GM12873 (cell line): ENCODE measurements at regions not wholly inside any gene's neighbourhood (a gene's known extent, or its start where the extent isn't known, plus 50 kb on each side); places are given as distances from the start of the nearest gene placed in this dataset.

Source experiments
- TF ChIP-seq, protein P1 (sequence below): IDR thresholded peaks from 2 replicates; pipeline ENCODE4 v1.5.1; 2012; ENCODE audit warnings: low read depth, mild to moderate bottlenecking, moderate library complexity, low read length, control low read depth; ENCODE audit not compliant: insufficient read depth; ENCODE audit errors: missing control alignments

DNA sequence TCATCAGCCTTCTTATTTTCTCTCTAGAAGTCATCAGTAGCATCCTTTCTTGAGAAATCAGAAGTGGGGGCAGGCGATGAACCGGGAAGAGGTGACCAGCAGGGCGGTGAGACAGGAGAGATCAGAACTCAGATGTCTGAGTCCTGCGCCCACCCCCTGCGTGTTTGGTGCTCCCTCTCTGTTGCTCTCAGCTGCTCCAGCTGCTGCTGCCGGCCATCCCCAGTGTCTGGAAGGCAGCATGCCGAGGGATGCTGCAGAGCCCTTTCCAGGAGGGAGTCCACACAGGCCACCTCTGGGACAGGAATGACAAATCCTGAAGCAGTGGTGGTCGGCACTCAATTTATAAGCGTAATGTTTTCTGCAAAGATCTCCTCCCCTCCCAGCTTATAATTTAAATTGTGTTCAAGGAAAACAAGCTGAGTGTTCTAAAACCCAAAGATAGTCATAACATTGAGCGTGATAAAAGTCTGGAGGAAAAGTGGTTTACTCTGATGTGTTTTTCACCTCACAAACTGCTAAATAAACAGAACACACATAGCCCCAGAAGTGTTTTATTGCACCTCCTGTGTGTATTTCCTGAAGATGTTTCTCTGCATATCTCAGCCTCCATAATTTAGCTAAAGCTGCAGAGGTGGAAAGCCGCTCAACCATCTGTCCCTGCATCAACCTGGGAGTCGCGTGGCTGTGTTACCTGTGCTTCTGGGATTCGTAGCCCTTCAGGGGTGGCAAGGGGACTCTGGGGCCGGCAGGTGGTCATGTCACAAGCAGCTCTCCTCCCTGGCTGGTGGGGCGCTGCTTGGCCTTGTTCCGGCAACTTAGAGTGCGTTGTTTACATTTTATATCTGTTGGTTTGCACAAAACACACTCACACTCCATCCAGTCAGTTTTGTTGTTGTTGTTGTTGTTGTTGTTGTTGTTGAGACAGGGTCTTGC, 191.2 kb downstream of the USP12 start:
- TF ChIP-seq, protein P1, sequence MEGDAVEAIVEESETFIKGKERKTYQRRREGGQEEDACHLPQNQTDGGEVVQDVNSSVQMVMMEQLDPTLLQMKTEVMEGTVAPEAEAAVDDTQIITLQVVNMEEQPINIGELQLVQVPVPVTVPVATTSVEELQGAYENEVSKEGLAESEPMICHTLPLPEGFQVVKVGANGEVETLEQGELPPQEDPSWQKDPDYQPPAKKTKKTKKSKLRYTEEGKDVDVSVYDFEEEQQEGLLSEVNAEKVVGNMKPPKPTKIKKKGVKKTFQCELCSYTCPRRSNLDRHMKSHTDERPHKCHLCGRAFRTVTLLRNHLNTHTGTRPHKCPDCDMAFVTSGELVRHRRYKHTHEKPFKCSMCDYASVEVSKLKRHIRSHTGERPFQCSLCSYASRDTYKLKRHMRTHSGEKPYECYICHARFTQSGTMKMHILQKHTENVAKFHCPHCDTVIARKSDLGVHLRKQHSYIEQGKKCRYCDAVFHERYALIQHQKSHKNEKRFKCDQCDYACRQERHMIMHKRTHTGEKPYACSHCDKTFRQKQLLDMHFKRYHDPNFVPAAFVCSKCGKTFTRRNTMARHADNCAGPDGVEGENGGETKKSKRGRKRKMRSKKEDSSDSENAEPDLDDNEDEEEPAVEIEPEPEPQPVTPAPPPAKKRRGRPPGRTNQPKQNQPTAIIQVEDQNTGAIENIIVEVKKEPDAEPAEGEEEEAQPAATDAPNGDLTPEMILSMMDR = no peak

DNA sequence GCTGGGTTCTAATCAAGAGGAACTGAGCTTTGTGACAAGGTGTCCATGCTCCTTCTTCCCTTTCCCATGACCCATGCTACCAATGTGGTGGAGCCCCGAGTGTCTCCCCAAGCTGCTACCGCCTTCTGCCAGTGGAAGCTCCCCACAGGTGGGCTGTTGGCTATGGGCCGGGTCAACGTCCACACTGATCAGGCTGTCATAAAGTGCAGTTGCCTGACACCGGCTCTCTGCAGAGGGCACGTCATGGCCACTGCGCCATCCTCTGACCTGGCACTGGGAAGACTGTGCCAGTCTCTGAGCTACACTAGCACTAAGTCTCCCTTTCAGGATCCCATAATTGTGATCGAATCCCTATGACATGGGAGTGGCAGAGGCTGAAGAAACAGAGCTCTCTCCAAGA, 192.3 kb downstream of the USP12 start:
- TF ChIP-seq, protein P1 = no peak

DNA sequence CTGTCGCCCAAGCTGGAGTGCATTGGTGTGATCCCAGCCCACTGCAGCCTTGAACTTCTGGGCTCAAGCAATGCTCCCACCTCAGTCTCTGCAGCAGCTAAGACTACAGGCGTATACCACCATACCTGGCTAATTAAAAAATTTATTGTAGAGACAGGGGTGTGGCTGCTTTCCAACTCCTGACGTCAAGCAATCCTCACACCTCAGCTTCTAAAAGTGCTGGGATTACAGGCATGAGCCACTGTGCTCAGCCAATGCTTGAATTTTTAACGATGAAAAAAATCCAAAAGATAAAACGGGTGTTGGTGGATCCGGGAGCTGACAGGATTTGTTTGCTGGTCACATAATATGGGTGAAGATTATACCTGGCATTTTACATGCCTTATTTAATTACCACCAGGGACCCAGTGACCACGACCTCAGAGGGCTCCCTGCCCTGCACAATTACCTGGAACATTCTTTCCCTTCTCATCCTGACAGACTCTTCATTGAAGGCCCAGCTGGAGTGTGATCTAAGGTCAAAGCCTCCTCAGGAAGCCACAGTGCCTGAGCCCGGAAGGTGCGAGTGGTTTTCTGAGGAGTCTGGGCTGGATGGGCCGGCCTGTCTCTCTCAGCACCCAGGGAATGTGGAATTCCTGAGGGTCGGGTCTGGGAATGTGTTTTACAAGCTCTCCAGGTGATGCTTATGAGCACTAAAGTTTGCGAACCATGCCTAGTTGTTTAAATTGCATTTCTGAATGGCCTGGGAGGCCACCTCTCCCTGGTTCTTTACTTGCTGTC, 193.3 kb downstream of the USP12 start:
- TF ChIP-seq, protein P1 = no peak

DNA sequence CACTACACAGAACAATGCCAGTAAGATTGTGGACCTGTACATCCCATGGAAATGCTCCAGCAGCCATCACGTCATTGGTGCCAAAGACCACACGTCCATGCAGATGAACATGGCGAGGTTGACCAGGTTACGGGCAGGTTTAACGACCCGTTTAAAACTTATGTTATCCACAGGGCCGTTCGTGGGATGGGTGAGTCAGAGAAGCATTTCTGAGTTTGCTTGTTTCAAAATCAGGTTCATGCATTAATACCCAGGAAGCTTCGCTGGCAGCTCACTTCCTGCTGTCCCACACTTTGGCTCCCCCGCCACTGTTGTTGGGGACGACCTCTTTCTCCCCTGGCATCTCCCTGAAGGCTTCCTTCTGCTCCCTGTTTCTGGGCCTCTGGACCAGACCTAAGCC, 194.1 kb downstream of the USP12 start:
- TF ChIP-seq, protein P1 = no peak

DNA sequence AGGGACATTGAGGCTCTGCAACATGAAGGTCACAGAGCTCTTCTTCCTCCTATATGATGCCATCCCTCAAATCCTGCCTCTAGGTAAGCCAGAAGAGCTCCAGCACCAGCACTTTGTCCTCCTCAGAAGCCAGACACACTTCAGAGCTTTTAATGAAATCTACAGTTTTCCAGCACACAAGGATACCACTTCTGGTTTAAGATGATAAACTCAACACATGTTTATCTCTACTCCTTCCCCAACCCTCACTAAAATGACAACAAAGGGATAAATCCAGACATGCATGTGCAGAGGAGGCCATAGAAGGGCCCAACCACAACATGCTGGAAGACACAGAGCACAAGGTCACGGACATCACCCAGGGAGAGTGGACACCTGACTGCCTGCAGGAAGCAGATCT, 195.3 kb downstream of the USP12 start:
- TF ChIP-seq, protein P1 = no peak

DNA sequence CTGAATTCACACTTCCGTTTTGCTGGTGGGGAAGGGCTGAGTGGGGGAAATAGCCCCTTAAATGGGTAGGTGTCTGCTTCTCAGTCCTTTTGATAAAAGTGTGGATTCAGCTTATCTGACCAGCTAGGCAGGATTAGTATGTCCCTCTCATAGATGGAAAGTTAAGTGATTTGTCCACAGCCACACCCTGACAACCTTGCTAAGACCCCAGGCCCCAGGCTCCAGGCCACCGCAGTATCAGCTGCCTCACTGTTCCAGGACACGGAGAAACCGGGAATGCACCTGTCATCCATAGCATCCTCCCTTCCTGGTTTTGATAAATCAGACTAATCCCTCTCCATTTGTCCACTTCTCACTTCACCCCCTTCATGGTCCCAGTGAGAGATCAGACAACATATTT, 197.7 kb downstream of the USP12 start:
- TF ChIP-seq, protein P1 = no peak

DNA sequence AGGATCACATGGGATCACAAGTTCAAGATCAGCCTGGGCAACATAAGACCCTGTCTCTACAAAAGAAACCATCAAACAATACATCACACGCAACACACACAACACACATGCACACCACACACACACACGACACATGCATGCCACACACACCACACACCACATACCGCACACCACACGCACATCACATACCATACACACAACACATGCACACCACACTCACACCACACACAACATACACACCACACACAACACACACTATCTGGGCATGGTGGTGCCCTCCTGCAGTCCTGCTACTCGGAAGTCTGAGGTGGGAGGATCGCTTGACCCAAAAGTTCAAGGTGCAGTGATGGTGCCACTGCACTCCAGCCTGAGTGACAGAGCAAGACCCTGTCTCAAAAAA, 198.3 kb downstream of the USP12 start:
- TF ChIP-seq, protein P1 = no peak
